CD1c-positive myeloid dendritic cell (primary cell): ENCODE measurements at regions not wholly inside any gene's neighbourhood (a gene's known extent, or its start where the extent isn't known, plus 50 kb on each side); places are given as distances from the start of the nearest gene placed in this dataset.
"Not testable (repeated sequence)": the region's sequence is repeated elsewhere in the genome, so short reads cannot be mapped to it uniquely, and the experiment has no call there.

Source experiments
- DNase-seq: peaks from one replicate; pipeline ENCODE4 v3.0.0-alpha.2; 2016; ENCODE audit errors: extremely low spot score

GRCh38 chr4:177802661-177803060 is 360.4 kb upstream of the AGA start:
- DNase-seq = no peak

- no peak for DNase-seq
Measured at GRCh38 chr4:177803151-177803550, 360.9 kb upstream of the AGA start.

- no peak for DNase-seq
Measured at GRCh38 chr4:177809791-177810190, 367.6 kb upstream of the AGA start.

- DNase-seq = no peak
Measured at GRCh38 chr4:177810220-177810619, 368.0 kb upstream of the AGA start.

- not testable (repeated sequence) for DNase-seq
Measured at GRCh38 chr4:177818392-177818791, 376.2 kb upstream of the AGA start.

- no peak for DNase-seq
Measured at GRCh38 chr4:177826973-177827372, 384.7 kb upstream of the AGA start.

- no peak for DNase-seq
Measured at GRCh38 chr4:177841258-177841657, 399.0 kb upstream of the AGA start.

GRCh38 chr4:177853229-177853628 is 411.0 kb upstream of the AGA start:
- DNase-seq = no peak

- no peak for DNase-seq
Measured at GRCh38 chr4:177855507-177856197, 413.4 kb upstream of the AGA start.

GRCh38 chr4:177860171-177860570 is 417.9 kb upstream of the AGA start:
- no peak for DNase-seq

- no peak for DNase-seq
Measured at GRCh38 chr4:177861551-177862094, 419.4 kb upstream of the AGA start.

GRCh38 chr4:177862541-177863176 is 420.4 kb upstream of the AGA start:
- no peak for DNase-seq

GRCh38 chr4:177879851-177880250 is 437.6 kb upstream of the AGA start:
- no peak for DNase-seq

GRCh38 chr4:177895136-177895535 is 452.9 kb upstream of the AGA start:
- no peak for DNase-seq

- no peak for DNase-seq
Measured at GRCh38 chr4:177901786-177902185, 459.5 kb upstream of the AGA start.

GRCh38 chr4:177902386-177902785 is 460.1 kb upstream of the AGA start:
- no peak for DNase-seq

- no peak for DNase-seq
Measured at GRCh38 chr4:177907736-177908424, 465.6 kb upstream of the AGA start.

- DNase-seq = no peak
Measured at GRCh38 chr4:177921715-177922114, 479.5 kb upstream of the AGA start.

- no peak for DNase-seq
Measured at GRCh38 chr4:177923888-177924287, 481.7 kb upstream of the AGA start.

GRCh38 chr4:177937041-177937440 is 494.8 kb upstream of the AGA start:
- no peak for DNase-seq

- DNase-seq = no peak
Measured at GRCh38 chr4:177938226-177938625, 496.0 kb upstream of the AGA start.

- no peak for DNase-seq
Measured at GRCh38 chr4:177945268-177945667, 503.0 kb upstream of the AGA start.

- no peak for DNase-seq
Measured at GRCh38 chr4:177947607-177948006, 505.4 kb upstream of the AGA start.
